ELF-1 (cell line): ENCODE measurements at regions not wholly inside any gene's neighbourhood (a gene's known extent, or its start where the extent isn't known, plus 50 kb on each side); places are given as distances from the start of the nearest gene placed in this dataset.

Experiments used
- DNase-seq: peaks from one replicate; pipeline ENCODE4 v3.0.0-alpha.2; 2016; ENCODE audit warnings: low read depth, low spot score

GRCh38 chr1:201610858-201611257, 71.9 kb downstream of the NAV1 start:
- DNase-seq: no peak

GRCh38 chr1:201612645-201613044, 73.7 kb downstream of the NAV1 start:
- DNase-seq: no peak

GRCh38 chr1:201614262-201615015, 75.5 kb downstream of the NAV1 start:
- DNase-seq: peak; percentile 84

GRCh38 chr1:201617157-201617556, 78.2 kb downstream of the NAV1 start:
- DNase-seq: no peak

GRCh38 chr1:201618389-201618788, 79.5 kb downstream of the NAV1 start:
- DNase-seq: no peak

- DNase-seq: no peak
Observed at GRCh38 chr1:201618905-201619304, 80.0 kb downstream of the NAV1 start.

- DNase-seq: no peak
Observed at GRCh38 chr1:201619513-201619912, 80.6 kb downstream of the NAV1 start.

- no peak for DNase-seq
Observed at GRCh38 chr1:201622353-201622752, 83.4 kb downstream of the NAV1 start.

GRCh38 chr1:201622824-201623223, 83.9 kb downstream of the NAV1 start:
- DNase-seq: no peak

GRCh38 chr1:201624741-201625225, 85.9 kb downstream of the NAV1 start:
- DNase-seq: no peak

- DNase-seq: no peak
Observed at GRCh38 chr1:201625226-201625761, 86.4 kb downstream of the NAV1 start.

- DNase-seq: no peak
Observed at GRCh38 chr1:201625851-201626251, 86.9 kb downstream of the NAV1 start.

- DNase-seq: no peak
Observed at GRCh38 chr1:201626629-201627275, 87.8 kb downstream of the NAV1 start.

- DNase-seq: peak; percentile 68
Observed at GRCh38 chr1:201628490-201628889, 89.6 kb downstream of the NAV1 start.

- DNase-seq: no peak
Observed at GRCh38 chr1:201630582-201630981, 91.7 kb downstream of the NAV1 start.

GRCh38 chr1:201631037-201631436, 92.1 kb downstream of the NAV1 start:
- DNase-seq: no peak

- no peak for DNase-seq
Observed at GRCh38 chr1:201632364-201632952, 93.5 kb downstream of the NAV1 start.

GRCh38 chr1:201633297-201633696, 94.4 kb downstream of the NAV1 start:
- DNase-seq: no peak

- no peak for DNase-seq
Observed at GRCh38 chr1:201633811-201634210, 94.9 kb downstream of the NAV1 start.

GRCh38 chr1:201634261-201634660, 95.3 kb downstream of the NAV1 start:
- no peak for DNase-seq

GRCh38 chr1:201636097-201636496, 97.2 kb downstream of the NAV1 start:
- DNase-seq: no peak

GRCh38 chr1:201636510-201636971, 97.6 kb downstream of the NAV1 start:
- no peak for DNase-seq
